Esophagus (tissue), 2 donors: ENCODE measurements at regions not wholly inside any gene's neighbourhood (a gene's known extent, or its start where the extent isn't known, plus 50 kb on each side); places are given as distances from the start of the nearest gene placed in this dataset.
"Not testable (repeated sequence)": the region's sequence is repeated elsewhere in the genome, so short reads cannot be mapped to it uniquely, and the experiment has no call there.

ENCODE experiments used
- H3K27ac ChIP-seq, 2 donors: one replicate each; pipeline ENCODE4 v1.5.1; 2013; ENCODE audit warnings: low read depth in 2 of 2, mild to moderate bottlenecking in 2 of 2, inconsistent platforms in 1 of 2, low read length in 1 of 2, moderate library complexity in 1 of 2
- H3K27me3 ChIP-seq, 2 donors: one replicate each; pipeline ENCODE4 v1.6.1; 2013; ENCODE audit warnings: low read length in 2 of 2, control low read depth in 1 of 2, mild to moderate bottlenecking in 1 of 2; ENCODE audit not compliant: insufficient read depth in 2 of 2, control insufficient read depth in 1 of 2
- H3K36me3 ChIP-seq, 2 donors: one replicate each; pipeline ENCODE4 v1.6.1; 2013; ENCODE audit warnings: low read length in 1 of 2; ENCODE audit not compliant: control insufficient read depth in 2 of 2, insufficient read depth in 2 of 2
- H3K4me1 ChIP-seq, 2 donors: one replicate each; pipeline ENCODE4 v1.6.1; 2013; ENCODE audit warnings: low read length in 1 of 2; ENCODE audit not compliant: control insufficient read depth in 2 of 2, insufficient read depth in 2 of 2
- H3K4me3 ChIP-seq, 2 donors: one replicate each; pipeline ENCODE4 v1.5.1; 2013; ENCODE audit warnings: low read length in 2 of 2, mild to moderate bottlenecking in 2 of 2, low read depth in 1 of 2, moderate library complexity in 1 of 2
- H3K9me3 ChIP-seq, 2 donors: one replicate each; pipeline ENCODE4 v1.6.1; 2013; ENCODE audit warnings: mild to moderate bottlenecking in 2 of 2, low read depth in 1 of 2, low read length in 1 of 2, moderate library complexity in 1 of 2; ENCODE audit not compliant: control insufficient read depth in 2 of 2, insufficient read depth in 1 of 2
- WGBS, 2 donors: extraction: QIAGEN DNeasy Blood & Tissue Kit; methylation state at CpG; one replicate each; pipeline ENCODE4 v1.1.7; 2013; 5-methylcytosine and 5-hydroxymethylcytosine counted together
- donor health status: healthy with polysubstance abuse.
- donor health status: Bipolar disorder and iron deficiency.

- H3K36me3 ChIP-seq: no peaks in the 10 kb centered on the region
- H3K4me1 ChIP-seq: no peaks in the 10 kb centered on the region
- H3K27me3 ChIP-seq: no peaks in the 10 kb centered on the region
- H3K9me3 ChIP-seq: no peaks in the 10 kb centered on the region
- no peak overlapping the region for H3K4me3 ChIP-seq
- no peak overlapping the region for H3K27ac ChIP-seq
- WGBS, 2 donors: 14 to 15% methylated on average over 1 of the region's 1 CpG
Observed at GRCh38 chr11:87819151-87819550, 356.1 kb downstream of the RAB38 start.

- 71 to 85% methylated on average over 10 of the region's 10 CpGs for WGBS, 2 donors
- Histone ChIP-seq H3K4me3 (no peak overlapping the region), H3K9me3 (no peaks in the 10 kb centered on the region), H3K4me1 (no peaks in the 10 kb centered on the region), H3K27me3 (no peaks in the 10 kb centered on the region), H3K27ac (no peak overlapping the region), H3K36me3 (no peaks in the 10 kb centered on the region)
Observed at GRCh38 chr11:87812571-87813365, 362.5 kb downstream of the RAB38 start.

GRCh38 chr11:87810486-87810885, 364.8 kb downstream of the RAB38 start:
- Histone ChIP-seq H3K4me1 (no peaks in the 10 kb centered on the region), H3K27ac (no peak overlapping the region), H3K27me3 (no peaks in the 10 kb centered on the region), H3K36me3 (no peaks in the 10 kb centered on the region), H3K9me3 (no peaks in the 10 kb centered on the region), H3K4me3 (no peak overlapping the region)
- whole genome bisulfite sequencing, 2 donors: 71 to 75% methylated on average over 4 of the region's 4 CpGs

GRCh38 chr11:87809256-87809655, 366.0 kb downstream of the RAB38 start:
- WGBS, 2 donors: 45 to 68% methylated on average over 2 of the region's 2 CpGs
- no peak overlapping the region for H3K4me3 ChIP-seq
- H3K9me3 ChIP-seq: no peaks in the 10 kb centered on the region
- H3K36me3 ChIP-seq: no peaks in the 10 kb centered on the region
- H3K27me3 ChIP-seq: no peaks in the 10 kb centered on the region
- no peak overlapping the region for H3K27ac ChIP-seq
- H3K4me1 ChIP-seq: no peaks in the 10 kb centered on the region

- H3K36me3 ChIP-seq: no peaks in the 10 kb centered on the region
Observed at GRCh38 chr11:87804176-87804575, 371.1 kb downstream of the RAB38 start.

GRCh38 chr11:87803748-87804147, 371.5 kb downstream of the RAB38 start:
- Histone ChIP-seq H3K27ac (no peak overlapping the region), H3K36me3 (no peaks in the 10 kb centered on the region), H3K27me3 (no peaks in the 10 kb centered on the region), H3K4me3 (no peak overlapping the region), H3K9me3 (no peaks in the 10 kb centered on the region), H3K4me1 (no peaks in the 10 kb centered on the region)
- 77 to 79% methylated on average over 3 of the region's 3 CpGs for WGBS, 2 donors

More at GRCh38 chr11:87804176-87804575, 371.1 kb downstream of the RAB38 start:
- Histone ChIP-seq H3K27ac (no peak overlapping the region), H3K9me3 (no peaks in the 10 kb centered on the region), H3K27me3 (no peaks in the 10 kb centered on the region), H3K4me3 (no peak overlapping the region), H3K4me1 (no peaks in the 10 kb centered on the region)

GRCh38 chr11:87784862-87785261, 390.4 kb downstream of the RAB38 start:
- H3K27me3 ChIP-seq, H3K4me3 ChIP-seq, H3K4me1 ChIP-seq, H3K9me3 ChIP-seq, H3K27ac ChIP-seq, H3K36me3 ChIP-seq: not testable (repeated sequence)
- WGBS, 2 donors: 84 to 85% methylated on average over 7 of the region's 7 CpGs

- Histone ChIP-seq H3K9me3 (peaks cover 0 to 2% of the 10 kb centered on the region in 2 donors), H3K27ac (no peak overlapping the region), H3K27me3 (no peaks in the 10 kb centered on the region), H3K36me3 (no peaks in the 10 kb centered on the region), H3K4me3 (no peak overlapping the region), H3K4me1 (no peaks in the 10 kb centered on the region)
Observed at GRCh38 chr11:87780068-87780413, 395.2 kb downstream of the RAB38 start.

- Histone ChIP-seq H3K4me3 (no peak overlapping the region), H3K4me1 (no peaks in the 10 kb centered on the region), H3K36me3 (no peaks in the 10 kb centered on the region), H3K27me3 (no peaks in the 10 kb centered on the region), H3K9me3 (no peaks in the 10 kb centered on the region), H3K27ac (no peak overlapping the region)
- 33 to 36% methylated on average over 2 of the region's 2 CpGs for WGBS, 2 donors
Observed at GRCh38 chr11:87779276-87780067, 395.8 kb downstream of the RAB38 start.

GRCh38 chr11:87778357-87778756, 396.9 kb downstream of the RAB38 start:
- Histone ChIP-seq H3K9me3 (no peaks in the 10 kb centered on the region), H3K27ac (no peak overlapping the region), H3K27me3 (no peaks in the 10 kb centered on the region), H3K36me3 (no peaks in the 10 kb centered on the region), H3K4me1 (no peaks in the 10 kb centered on the region), H3K4me3 (no peak overlapping the region)
- WGBS, 2 donors: 87 to 95% methylated on average over 2 of the region's 2 CpGs
